AG09309 (cell line): ENCODE measurements at regions not wholly inside any gene's neighbourhood (a gene's known extent, or its start where the extent isn't known, plus 50 kb on each side); places are given as distances from the start of the nearest gene placed in this dataset.

Experiments used
- DNase-seq: peaks from one replicate; pipeline ENCODE4 v3.0.0-alpha.2; 2010; ENCODE audit warnings: low read depth
- H3K4me3 ChIP-seq: 2 replicates; pipeline ENCODE4 v1.5.1; 2011; ENCODE audit warnings: mild to moderate bottlenecking, low read depth, low read length, moderate library complexity; ENCODE audit not compliant: control insufficient read depth
- CTCF ChIP-seq: IDR thresholded peaks from 2 replicates; pipeline ENCODE4 v1.5.1; 2011; ENCODE audit warnings: mild to moderate bottlenecking, low read depth, low read length, inconsistent platforms; ENCODE audit not compliant: insufficient read depth, control insufficient read depth; ENCODE audit errors: missing control alignments

GRCh38 chr18:39952816-39953215 lies 2002.2 kb upstream of the PIK3C3 start:
- TF ChIP-seq CTCF = no peak
- no peak overlapping the region for H3K4me3 ChIP-seq
- DNase-seq = no peak

- no peak for TF ChIP-seq CTCF
- H3K4me3 ChIP-seq = no peak overlapping the region
- no peak for DNase-seq
Measured at GRCh38 chr18:39951142-39951720, 2003.8 kb upstream of the PIK3C3 start.

GRCh38 chr18:39946623-39947061 lies 2008.4 kb upstream of the PIK3C3 start:
- no peak for DNase-seq
- no peak overlapping the region for H3K4me3 ChIP-seq
- TF ChIP-seq CTCF = no peak

GRCh38 chr18:39945076-39945475 lies 2010.0 kb upstream of the PIK3C3 start:
- no peak for DNase-seq
- no peak overlapping the region for H3K4me3 ChIP-seq
- no peak for TF ChIP-seq CTCF

- no peak for TF ChIP-seq CTCF
- no peak for DNase-seq
- H3K4me3 ChIP-seq = no peak overlapping the region
Measured at GRCh38 chr18:39942702-39943101, 2012.3 kb upstream of the PIK3C3 start.

GRCh38 chr18:39938676-39939608 lies 2016.1 kb upstream of the PIK3C3 start:
- no peak for TF ChIP-seq CTCF
- no peak overlapping the region for H3K4me3 ChIP-seq
- no peak for DNase-seq

GRCh38 chr18:39935598-39935997 lies 2019.4 kb upstream of the PIK3C3 start:
- DNase-seq = no peak
- no peak overlapping the region for H3K4me3 ChIP-seq
- TF ChIP-seq CTCF = no peak
